Dermis microvascular lymphatic vessel endothelial cell (primary cell): ENCODE measurements at regions not wholly inside any gene's neighbourhood (a gene's known extent, or its start where the extent isn't known, plus 50 kb on each side); places are given as distances from the start of the nearest gene placed in this dataset.

ENCODE experiments used
- DNase-seq, 2 donors: peaks; one replicate each; pipeline versions ENCODE4 v3.0.0 to v3.0.0-alpha.2; 2010; ENCODE audit warnings: low read depth in 2 of 2

DNA sequence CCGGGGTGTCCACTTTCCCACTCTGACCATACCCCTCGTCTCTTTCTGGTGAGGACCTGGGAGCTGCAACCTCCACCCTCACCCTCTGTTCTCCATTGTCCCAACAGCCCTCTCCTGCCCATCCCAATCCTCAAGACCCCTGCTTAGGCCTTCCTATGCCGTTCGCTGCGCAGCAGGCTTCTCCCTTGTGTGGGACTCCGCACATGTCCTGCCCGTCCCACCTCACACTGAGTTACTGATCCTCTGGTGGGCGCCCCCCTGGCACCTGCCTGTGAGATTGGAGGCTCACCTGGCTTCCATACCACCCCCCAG lies 119.5 kb upstream of the SNTG2 start:
- DNase-seq = no peak

DNA sequence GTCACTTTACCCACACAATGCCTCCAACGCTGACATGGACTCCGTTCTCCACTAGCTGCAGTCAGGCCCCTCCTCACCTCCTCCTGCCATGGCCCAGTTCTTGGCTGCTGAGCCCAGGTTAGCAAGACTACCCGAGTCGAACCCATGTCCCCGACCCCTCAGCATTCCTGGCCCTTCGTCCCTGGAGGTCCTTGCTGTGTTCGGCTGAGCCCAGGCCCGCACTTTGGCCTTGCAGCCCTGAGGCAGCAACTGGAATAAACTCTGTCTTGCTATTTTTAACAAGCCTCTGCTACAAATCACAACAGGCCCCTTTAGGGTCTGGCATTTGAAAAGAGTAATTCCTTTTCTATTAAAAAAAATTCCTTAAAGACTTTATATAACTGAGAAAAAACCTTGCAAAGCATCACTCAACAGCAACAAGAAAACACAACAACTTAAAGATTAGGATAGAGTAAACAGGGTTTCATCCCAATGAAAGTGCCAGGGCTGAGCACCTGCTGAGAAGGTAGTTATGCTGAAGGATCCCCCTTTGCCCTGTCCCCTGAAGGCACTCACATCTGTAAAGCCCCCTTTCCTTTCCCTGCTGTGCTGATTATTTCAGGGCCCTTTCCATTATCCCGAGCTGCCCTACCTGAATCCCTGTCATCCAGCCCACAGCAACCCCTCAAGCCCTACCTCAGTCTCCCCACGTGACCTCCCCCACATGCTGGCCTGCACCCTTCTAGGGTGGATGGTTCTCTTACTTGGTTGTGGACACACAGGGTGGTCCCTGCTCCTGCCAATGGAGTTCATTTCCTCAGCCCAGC lies 120.0 kb upstream of the SNTG2 start:
- DNase-seq = no peak

DNA sequence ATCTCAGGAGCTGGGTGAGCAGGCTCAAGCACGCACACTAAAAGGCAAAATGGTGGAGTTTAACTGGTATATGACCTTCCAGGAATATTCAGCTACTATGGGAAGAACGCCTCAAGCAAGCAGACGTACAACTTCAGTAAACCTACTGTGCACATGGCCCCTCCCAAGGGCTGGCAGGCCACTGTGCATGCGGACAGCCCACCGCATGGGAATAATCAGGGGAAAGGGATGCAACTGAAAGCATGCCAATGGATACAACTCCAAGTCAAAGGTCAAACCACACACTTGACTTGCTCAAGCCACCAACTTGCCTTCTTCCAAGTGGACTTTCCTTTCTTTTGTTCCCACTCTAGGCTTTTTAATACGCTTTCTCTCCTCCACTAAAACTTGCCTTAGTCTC lies 121.6 kb upstream of the SNTG2 start:
- no peak for DNase-seq

DNA sequence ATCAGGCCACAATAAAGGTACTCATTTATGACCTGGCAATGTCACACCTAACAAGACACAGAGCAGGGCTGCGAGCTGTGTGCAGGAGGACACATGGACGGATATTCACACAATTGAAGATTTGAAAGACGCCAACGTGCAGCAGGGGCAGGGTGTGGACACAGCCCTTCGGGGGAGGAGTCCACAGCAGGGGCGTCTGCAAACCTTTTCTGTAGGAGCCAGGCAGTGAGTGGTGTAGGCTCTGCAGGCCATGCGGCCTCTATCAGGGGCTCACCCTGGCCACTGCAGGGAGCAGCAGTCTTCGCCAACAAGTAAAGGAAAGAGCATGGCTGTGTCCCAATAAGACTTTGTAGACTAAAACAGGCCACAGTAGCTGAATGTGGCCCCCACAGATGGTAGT lies 125.7 kb upstream of the SNTG2 start:
- DNase-seq = no peak

DNA sequence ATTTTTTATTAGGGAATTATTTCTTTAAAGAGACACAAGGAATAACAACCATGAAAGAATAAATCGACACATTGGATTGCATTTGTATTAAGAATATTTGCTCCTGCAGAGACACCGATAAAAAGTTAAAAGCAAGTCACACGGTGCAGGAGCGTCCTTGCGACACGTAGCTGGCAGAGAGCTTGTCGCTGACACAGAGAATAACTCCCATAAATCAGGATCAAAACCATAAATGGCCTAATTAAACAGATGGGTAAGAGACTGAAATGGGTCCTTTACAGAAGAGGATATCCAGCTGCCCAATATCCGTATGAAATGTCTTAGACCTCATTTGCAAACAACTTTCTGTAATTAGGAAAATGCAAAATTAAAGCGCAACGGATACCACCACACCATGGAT lies 126.1 kb upstream of the SNTG2 start:
- DNase-seq = no peak

DNA sequence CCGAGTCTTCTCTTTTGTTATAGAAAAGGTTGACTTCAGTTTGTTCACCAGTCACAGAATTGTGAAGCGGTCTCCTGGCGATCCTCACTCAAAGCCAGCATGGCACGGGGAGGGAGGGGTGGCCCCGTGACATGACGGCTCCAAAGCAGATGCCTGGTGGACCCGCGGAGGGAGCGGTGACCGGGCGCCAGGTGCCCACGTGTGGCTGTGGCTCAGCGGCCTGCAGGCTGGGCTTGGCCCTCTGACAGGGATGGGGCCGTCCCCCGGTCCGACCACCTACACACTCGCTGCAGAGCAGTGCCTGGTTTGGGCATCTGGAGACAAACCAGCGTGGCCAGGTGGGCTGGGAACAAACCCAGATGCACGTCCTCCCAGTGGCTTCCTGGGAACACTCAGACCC lies 129.1 kb upstream of the SNTG2 start:
- no peak for DNase-seq

DNA sequence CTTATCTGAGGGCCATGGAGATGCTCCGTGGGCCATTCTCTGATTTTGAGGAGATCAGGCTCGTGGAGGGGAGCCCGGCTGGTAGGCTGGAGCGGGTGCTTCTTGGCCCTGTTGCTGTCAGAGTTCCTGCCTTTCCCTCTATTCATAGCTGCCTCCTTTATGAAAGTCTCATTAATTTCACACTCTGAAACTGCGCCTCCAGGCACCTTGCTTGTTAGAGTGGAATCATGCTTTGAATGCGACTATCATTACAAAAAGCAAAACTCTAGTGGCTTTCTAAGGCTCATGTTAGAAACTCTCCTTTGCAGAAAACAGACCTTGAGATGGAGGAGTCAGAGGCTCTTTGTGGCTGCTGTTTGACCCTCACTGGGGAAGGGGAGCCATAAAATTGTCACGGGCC lies 131.0 kb upstream of the SNTG2 start:
- DNase-seq = no peak

DNA sequence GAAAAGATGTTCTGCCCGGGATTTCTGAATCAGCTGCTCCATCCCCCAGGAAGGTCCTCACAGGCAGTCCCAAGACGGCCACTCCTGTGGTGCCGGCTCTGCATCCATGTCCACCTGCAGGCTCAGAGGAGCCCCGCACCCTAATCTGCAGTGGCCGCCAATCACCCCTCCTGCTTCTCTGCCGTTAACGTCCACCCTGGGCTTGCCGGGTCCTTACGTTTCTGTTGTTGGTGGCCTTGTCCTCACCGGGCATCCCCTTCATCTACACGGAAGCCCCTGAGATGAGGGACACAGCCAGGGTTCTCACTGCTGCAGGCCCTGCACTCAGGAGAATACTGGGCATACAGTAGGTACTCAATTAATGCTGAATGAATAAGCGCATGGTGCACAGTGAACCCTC lies 131.5 kb upstream of the SNTG2 start:
- DNase-seq = no peak

DNA sequence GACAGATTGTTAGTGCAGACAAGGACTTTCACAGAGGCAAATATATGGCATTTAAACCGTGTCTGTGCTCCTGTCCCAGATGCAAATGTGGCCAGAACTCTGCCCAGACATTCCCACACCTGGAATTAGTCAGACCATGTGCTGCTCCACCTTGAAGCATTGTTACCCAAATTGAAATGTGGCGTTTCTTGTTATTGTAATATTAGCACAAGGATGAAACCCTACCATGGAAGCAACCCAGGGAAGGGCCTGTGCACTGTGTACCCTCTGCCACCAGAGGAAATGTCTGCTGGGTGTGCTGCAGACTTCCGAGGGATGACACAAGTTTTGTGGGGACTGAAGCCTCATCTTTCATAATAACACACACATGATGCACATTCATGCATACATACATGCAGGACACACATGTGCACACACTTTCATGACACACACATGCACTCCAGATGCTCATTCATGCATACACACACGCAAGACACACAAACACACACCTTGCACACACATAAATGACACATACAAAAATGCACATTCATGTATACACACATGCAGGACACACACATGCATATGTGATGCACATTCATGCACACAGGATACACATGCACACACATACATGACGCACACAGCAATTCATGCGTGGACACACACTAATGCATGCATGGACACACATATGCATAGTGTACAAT lies 133.2 kb upstream of the SNTG2 start:
- DNase-seq = no peak

DNA sequence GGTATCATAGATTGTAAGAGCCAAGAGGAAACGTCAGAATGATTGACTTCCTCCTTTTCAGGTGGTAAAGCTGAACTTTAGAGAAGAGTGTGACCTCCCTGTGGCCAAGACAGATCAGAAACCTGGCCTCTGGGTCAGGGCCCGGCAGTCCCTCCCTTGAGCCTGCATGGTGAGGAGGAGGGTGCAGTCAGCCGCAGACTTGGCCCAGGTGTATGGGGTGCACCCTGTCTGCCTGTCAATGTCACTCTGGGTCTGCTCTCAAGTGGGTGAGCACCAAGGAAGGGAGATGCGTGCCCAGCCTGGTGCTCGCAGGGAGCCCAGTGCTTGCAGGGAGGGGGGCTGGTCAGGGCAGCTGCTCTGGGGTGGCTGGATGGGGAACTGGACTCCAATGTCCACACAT lies 134.4 kb upstream of the SNTG2 start:
- DNase-seq = no peak

DNA sequence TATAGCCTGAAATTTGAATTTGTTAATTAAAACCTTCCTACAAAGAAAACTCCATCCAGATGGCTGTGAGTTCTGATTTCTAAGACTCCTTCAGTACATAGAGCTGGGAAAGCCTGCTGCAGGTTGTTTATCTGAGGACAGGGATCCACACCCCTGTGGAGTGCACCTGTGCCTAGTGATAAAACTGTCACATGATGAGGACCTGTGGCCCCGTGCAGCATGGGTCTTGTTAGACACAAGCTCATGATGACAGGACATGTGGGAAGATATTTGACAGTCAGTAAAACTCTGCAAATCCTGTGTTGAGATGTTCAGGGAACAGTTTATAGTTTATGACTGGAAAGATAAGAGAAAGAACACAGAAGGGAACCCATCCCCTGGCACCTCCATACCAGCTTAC lies 133.2 kb upstream of the TMEM18 start:
- DNase-seq = no peak

DNA sequence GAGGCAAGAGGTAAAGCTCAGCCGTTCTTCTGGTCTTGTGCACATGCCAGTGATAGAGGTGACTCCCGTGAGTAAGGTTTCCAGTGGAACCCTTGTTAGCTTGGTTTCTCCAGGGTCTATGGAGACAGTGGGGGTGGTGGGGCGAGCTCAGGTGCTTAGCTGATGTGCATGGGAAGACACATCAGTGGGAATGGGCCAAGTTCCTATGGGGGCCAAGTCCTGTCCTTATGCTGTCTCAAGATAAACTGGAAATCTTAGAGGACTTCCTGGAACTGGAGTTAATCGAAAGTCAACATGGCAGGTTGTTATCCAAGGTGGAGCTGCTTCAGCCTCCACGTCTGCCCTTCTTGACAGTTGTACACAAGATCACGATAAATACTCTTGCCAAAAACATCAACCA lies 130.1 kb upstream of the TMEM18 start:
- DNase-seq = no peak

DNA sequence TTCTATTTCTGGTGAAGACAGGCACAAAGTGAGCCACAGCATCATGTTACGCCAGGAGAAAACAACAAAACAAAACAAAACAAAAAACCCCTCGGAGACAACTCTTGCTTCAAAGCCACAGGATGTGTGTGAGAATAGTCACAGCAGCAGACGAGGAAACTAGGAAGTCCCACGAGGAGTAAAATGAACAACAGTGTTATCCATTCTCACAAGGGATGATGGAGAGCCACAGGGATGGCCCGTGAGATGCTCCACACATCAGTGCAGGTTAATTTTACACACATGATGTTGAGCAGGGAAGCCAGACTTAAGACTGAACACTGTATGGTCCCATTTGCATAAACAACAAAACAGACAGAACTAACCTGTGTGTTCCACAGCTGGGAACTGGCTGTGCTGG lies 128.5 kb upstream of the TMEM18 start:
- no peak for DNase-seq

DNA sequence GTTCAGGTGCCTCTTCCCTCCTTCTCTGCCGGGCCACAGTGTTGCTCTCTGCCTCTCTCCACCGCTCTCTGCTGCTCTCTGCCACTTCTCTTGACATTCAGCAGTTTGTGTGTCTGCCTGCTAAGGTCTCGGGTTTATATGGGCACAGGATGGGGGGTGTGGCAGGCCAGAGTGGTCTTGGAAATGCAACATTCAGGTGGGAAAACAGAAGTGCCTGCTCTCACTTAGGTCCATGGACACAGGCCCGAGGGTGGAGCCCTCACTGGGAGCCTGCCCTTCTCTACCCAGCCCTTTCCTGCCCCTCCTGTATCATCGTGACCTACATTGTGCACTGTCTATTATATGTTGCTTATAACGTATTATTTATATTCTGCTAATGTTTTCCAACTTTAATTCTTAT lies 120.8 kb upstream of the TMEM18 start:
- no peak for DNase-seq

DNA sequence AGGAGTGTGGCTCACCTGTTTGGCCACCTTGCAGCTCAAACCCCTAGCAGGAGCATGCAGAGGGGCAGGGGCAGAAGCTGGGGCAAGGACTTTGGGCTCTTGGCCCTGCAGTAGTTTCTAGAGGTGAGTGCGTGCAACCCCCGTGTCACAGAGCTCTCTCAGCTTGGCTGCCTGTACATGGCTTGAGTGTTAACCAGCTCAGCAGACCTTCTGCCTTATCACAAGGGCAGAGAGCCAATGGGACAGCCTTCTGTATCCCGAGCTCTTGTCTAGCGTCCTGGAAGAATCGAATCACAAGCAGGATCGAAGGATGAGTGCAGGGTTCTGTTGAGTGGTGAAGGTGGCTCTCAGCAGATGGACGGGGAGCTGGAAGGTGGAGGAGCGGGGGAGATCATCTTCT lies 120.3 kb upstream of the TMEM18 start:
- no peak for DNase-seq

DNA sequence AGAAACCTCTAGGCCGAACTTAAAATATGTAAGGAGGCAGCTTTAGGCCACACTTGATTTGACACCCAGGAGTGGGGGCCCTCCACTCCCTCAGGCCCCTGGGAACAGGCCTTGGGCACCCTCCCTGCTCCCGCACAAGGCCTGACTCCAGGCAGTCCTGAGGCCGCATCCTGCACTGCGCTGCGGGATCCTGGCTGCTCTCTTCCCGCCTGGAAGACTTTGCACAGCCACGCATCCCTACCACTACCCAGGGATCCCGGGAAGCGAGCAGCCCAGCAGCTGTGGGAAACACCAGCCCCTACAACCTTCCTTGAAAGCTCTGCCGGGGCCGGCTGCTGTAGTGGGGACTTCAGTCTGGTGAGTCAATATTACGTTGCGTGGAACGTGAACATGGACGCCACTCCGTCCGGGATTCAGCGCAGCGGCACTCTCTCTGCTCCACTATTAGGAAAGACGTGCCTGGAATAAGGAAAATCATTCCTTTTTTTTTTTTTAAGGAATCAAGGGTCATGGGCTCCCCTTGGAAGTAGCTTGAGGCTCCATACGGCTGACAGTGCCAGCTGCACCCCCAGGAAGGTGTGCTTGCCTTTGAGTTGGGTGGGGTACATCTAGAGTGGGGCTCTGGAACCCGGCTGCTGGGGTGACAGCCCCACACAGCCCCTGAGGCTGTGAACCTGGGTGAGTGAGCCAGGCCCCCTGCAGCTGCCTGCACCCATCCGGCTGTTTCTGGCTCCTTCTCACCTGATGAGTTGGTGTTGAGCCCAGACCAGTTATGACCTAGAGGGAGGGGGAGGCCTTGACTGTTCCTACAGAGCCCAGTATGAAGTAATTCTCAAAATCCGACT lies 119.2 kb upstream of the TMEM18 start:
- no peak for DNase-seq

DNA sequence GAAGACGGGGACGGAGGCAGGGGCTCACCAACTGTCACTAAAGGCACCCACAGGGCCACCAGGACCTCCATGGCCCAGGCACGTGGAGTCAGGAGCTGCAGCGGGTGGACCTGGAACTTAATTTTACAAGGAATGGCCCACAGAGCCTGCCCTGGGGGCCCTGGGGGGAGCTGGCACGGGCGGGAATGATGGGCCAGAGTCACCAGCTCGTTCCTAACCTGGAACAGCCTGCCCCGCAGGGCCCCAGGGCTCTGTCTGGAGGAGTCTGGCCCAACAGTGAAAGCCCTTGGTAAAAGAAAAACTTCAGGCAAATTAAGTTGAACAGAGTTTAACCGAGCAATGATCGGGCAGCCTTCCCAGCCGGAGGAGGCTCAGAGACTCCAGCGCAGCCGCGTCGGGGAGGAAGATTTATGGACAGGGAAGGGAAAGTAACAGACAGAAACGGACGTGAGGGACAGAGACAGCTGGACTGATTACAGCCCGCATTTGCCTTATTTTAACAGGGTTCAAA lies 118.4 kb upstream of the TMEM18 start:
- no peak for DNase-seq

DNA sequence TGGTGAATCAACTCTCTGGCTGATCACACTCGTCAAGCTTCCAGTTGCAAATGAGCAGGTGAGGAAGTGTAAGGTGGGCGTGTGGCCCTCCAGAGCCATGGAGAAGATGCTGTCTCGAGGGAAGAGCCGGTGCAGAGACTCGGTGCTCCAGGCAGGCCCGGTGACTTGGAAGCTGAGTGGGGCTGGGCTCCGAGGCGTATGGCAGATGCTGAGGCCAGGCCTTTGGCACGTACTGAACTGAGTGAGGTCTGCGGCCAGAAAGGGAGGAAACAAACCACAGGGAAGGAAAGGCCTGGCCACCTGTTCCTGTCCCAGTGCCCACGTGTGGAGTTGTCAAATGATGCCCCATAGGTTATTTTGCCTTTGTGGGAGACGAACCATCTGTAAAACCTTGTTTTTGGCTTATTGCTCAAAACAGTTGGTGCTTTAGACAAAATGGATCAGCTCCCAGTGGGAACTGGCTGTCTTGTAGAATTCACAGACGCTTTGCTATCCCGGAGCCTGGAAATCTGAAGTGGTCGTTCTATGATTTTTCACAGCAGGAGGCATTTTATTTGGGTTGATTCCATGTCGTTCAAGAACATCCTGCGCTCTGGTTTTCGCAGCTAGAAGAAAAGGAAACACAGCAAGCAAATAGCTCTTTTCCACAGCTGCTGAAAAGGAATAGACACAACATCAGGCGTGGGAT lies 117.5 kb upstream of the TMEM18 start:
- no peak for DNase-seq

DNA sequence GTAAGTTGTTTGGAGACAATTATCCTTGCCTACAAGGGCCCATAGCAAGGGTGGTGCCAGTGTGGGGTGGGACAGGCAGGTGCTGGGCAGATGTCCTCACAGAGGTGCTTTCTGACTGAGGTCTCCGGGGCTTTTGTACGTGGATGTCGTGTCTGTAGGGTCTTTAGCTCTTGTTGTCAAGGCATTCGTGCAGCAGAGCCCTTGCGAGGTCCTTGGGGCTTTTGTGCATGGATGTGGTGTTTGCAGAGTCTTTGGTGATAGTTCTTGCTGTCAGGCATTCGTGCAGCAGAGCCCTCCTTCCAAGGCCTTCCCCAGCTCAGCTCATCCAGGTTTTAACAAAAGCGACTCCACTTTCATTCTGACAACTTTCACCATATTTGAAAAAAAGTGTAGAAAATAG lies 116.0 kb upstream of the TMEM18 start:
- DNase-seq = no peak

DNA sequence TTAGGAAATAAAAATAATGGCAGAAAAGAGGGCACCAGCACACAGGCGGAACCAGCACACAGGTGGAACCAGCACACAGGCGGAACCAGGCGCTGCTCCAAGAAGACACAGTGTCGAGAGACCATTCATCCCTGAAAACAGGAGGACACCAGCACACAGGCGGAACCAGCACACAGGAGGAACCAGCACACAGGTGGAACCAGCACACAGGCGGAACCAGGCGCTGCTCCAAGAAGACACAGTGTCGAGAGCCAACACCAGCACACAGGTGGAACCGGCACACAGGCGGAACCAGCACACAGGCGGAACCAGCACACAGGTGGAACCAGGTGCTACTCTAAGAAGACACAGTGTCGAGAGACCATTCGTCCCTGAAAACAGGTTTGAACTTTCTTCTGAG lies 115.5 kb upstream of the TMEM18 start:
- no peak for DNase-seq

DNA sequence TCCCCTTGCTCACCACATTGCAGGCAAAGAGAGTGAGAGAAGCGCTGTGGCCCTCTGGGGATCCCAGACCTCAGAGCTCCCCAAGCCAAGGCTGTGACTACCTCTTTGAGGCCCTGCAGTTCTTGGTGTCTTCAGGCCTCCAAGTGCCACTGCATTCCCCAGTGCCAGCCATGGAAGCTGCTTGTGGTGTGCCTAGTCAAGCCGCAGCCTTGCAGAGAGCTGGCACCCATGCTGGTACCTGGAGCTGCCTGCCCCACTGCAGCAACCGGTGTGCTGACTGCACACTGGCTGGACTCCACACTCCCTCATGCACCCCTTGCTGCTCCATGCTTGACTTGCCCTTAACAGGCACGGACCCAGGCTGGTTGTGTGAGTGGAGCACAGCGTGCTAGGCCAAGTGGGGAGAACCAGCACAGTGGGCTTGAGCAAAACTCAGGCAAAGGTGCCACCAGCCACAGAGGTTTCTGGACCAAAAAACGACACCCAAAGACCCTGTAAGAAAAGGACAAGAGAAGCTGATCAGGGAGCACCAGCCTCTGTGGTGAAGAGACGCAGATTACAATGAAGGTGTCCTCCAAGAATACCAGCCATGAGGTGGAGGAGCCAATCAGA lies 113.5 kb upstream of the TMEM18 start:
- DNase-seq = no peak

DNA sequence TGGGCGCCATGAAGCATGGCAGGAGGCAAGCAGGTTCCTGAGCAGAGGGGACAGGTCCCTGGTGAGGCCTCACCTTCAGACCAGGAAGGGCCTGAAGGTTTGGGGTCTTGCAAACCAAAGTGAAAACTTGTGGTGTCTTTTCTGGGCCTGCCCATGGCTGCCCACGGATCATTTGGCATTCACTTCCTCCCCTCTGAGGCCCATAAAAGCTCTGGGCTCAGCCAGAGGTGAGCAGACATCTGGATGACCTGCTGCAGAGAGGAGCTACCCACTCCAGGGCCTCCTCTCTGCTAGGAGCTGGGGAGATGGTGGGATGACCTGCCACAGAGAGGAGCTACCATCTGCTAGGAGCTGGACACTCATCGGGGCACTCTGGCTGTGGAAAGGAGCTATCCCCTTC lies 112.9 kb upstream of the TMEM18 start:
- DNase-seq = no peak
